ENCODE measurements at regions not wholly inside any gene's neighbourhood (a gene's known extent, or its start where the extent isn't known, plus 50 kb on each side); places are given as distances from the start of the nearest gene placed in this dataset.
"Not testable (repeated sequence)": the region's sequence is repeated elsewhere in the genome, so short reads cannot be mapped to it uniquely, and the experiment has no call there.

GRCh38 chr6:121597654-121598053, 162.2 kb downstream of the GJA1 start:
- DNase-seq, result no peak

GRCh38 chr6:121599331-121599730, 163.9 kb downstream of the GJA1 start:
- not testable (repeated sequence) for DNase-seq

GRCh38 chr6:121600389-121601168, 165.1 kb downstream of the GJA1 start:
- no peak for DNase-seq

- DNase-seq, result no peak
Observed at GRCh38 chr6:121603486-121603885, 168.0 kb downstream of the GJA1 start.

GRCh38 chr6:121607721-121608120, 172.3 kb downstream of the GJA1 start:
- no peak for DNase-seq

GRCh38 chr6:121608270-121608669, 172.8 kb downstream of the GJA1 start:
- DNase-seq, result no peak

- peak; percentile 50 for DNase-seq
Observed at GRCh38 chr6:121609281-121609680, 173.8 kb downstream of the GJA1 start.

- no peak for DNase-seq
Observed at GRCh38 chr6:121612927-121613326, 177.5 kb downstream of the GJA1 start.

- DNase-seq, result no peak
Observed at GRCh38 chr6:121614115-121614514, 178.7 kb downstream of the GJA1 start.

GRCh38 chr6:121615493-121615892, 180.0 kb downstream of the GJA1 start:
- no peak for DNase-seq

- peak; percentile 19 for DNase-seq
Observed at GRCh38 chr6:121616406-121616805, 181.0 kb downstream of the GJA1 start.

- DNase-seq, result no peak
Observed at GRCh38 chr6:121617388-121617787, 181.9 kb downstream of the GJA1 start.

GRCh38 chr6:121619013-121619412, 183.6 kb downstream of the GJA1 start:
- DNase-seq, result no peak

- no peak for DNase-seq
Observed at GRCh38 chr6:121619987-121620740, 184.7 kb downstream of the GJA1 start.

GRCh38 chr6:121627761-121628160, 192.3 kb downstream of the GJA1 start:
- DNase-seq, result no peak

GRCh38 chr6:121630716-121631115, 195.3 kb downstream of the GJA1 start:
- DNase-seq, result no peak

- not testable (repeated sequence) for DNase-seq
Observed at GRCh38 chr6:121631752-121632151, 196.3 kb downstream of the GJA1 start.

- DNase-seq, result no peak
Observed at GRCh38 chr6:121633309-121633708, 197.9 kb downstream of the GJA1 start.

- DNase-seq, result not testable (repeated sequence)
Observed at GRCh38 chr6:121634586-121634985, 199.1 kb downstream of the GJA1 start.

GRCh38 chr6:121635355-121635754, 199.9 kb downstream of the GJA1 start:
- no peak for DNase-seq

GRCh38 chr6:121636217-121636616, 200.8 kb downstream of the GJA1 start:
- DNase-seq, result not testable (repeated sequence)

GRCh38 chr6:121639021-121639420, 203.6 kb downstream of the GJA1 start:
- DNase-seq, result no peak

GRCh38 chr6:121641158-121641557, 205.7 kb downstream of the GJA1 start:
- no peak for DNase-seq

GRCh38 chr6:121645100-121645745, 209.8 kb downstream of the GJA1 start:
- no peak for DNase-seq
